CD14-positive monocyte (primary cell): ENCODE measurements at regions not wholly inside any gene's neighbourhood (a gene's known extent, or its start where the extent isn't known, plus 50 kb on each side); places are given as distances from the start of the nearest gene placed in this dataset.

Source experiments
- DNase-seq, 3 donors: peaks; one replicate each; pipeline ENCODE4 v3.0.0-alpha.2; 2011 to 2022
- H2AFZ ChIP-seq: 2 replicates; pipeline ENCODE4 v1.6.0; 2012; ENCODE audit warnings: mild to moderate bottlenecking, low read depth, low read length, inconsistent platforms; ENCODE audit not compliant: insufficient read depth, poor library complexity, severe bottlenecking
- H3K27ac ChIP-seq, 2 donors: 1 replicate in 1 of 2; 2 replicates in 1 of 2; pipeline ENCODE4 v1.5.1; 2012 to 2013; ENCODE audit warnings: low read length in 2 of 2, control low read depth in 1 of 2, inconsistent platforms in 1 of 2, low read depth in 1 of 2, mild to moderate bottlenecking in 1 of 2
- H3K27me3 ChIP-seq, 2 donors: one replicate each; pipeline versions ENCODE4 v1.6.0 to v1.6.1; 2011 to 2013; ENCODE audit warnings: low read length in 2 of 2; ENCODE audit not compliant: control insufficient read depth in 2 of 2, insufficient read depth in 2 of 2
- H3K36me3 ChIP-seq, 2 donors: replicated peaks in 1 of 2; 1 replicate in 1 of 2; 2 replicates in 1 of 2; pipeline versions ENCODE4 v1.5.1 to v1.6.1; 2012 to 2013; ENCODE audit warnings: low read length in 2 of 2, control low read depth in 1 of 2, inconsistent platforms in 1 of 2, mild to moderate bottlenecking in 1 of 2; ENCODE audit not compliant: insufficient read depth in 2 of 2, control insufficient read depth in 1 of 2
- H3K4me1 ChIP-seq, 2 donors: 1 replicate in 1 of 2; 2 replicates in 1 of 2; pipeline versions ENCODE4 v1.5.1 to v1.6.1; 2012 to 2013; ENCODE audit warnings: low read length in 2 of 2, control low read depth in 1 of 2, inconsistent platforms in 1 of 2, mild to moderate bottlenecking in 1 of 2, moderate library complexity in 1 of 2; ENCODE audit not compliant: insufficient read depth in 2 of 2, control insufficient read depth in 1 of 2
- H3K4me2 ChIP-seq: replicated peaks from 2 replicates; pipeline ENCODE3; 2012; ENCODE audit warnings: low read length, moderate library complexity, mild to moderate bottlenecking; ENCODE audit not compliant: poor library complexity, severe bottlenecking; ENCODE audit errors: extremely low read depth
- H3K4me3 ChIP-seq, 3 experiments: fragments of 200-600 bp in 1 of 3; sonication (generic) in 1 of 3; replicated peaks in 1 of 3; 1 replicate in 2 of 3; 2 replicates in 1 of 3; pipeline ENCODE4 v1.5.1; 2011 to 2013; ENCODE audit warnings: low read length in 3 of 3, mild to moderate bottlenecking in 3 of 3, control low read depth in 2 of 3, low read depth in 2 of 3, inconsistent platforms in 1 of 3, moderate library complexity in 1 of 3
- H3K79me2 ChIP-seq: 2 replicates; pipeline ENCODE4 v1.6.0; 2012; ENCODE audit warnings: mild to moderate bottlenecking, control low read depth, inconsistent platforms, low read length, moderate library complexity; ENCODE audit not compliant: insufficient read depth
- H3K9ac ChIP-seq: 2 replicates; pipeline ENCODE4 v1.6.0; 2017; ENCODE audit warnings: low read length, mild to moderate bottlenecking; ENCODE audit not compliant: insufficient read depth, poor library complexity, severe bottlenecking
- H3K9me3 ChIP-seq, 2 donors: replicated peaks in 1 of 2; 1 replicate in 1 of 2; 2 replicates in 1 of 2; pipeline versions ENCODE4 v1.5.1 to v1.6.1; 2012 to 2013; ENCODE audit warnings: low read length in 2 of 2, control low read depth in 1 of 2; ENCODE audit not compliant: control insufficient read depth in 1 of 2, insufficient read depth in 1 of 2
- H4K20me1 ChIP-seq: 2 replicates; pipeline ENCODE4 v1.6.0; 2012; ENCODE audit warnings: mild to moderate bottlenecking, low read length, control low read depth, moderate library complexity; ENCODE audit not compliant: insufficient read depth
- H3K27ac Mint-ChIP-seq, 7 donors: one replicate each; pipeline ENCODE4 v1.8.0; 2020; ENCODE audit warnings: mild to moderate bottlenecking in 7 of 7, mixed read lengths in 7 of 7, moderate library complexity in 6 of 7, inconsistent platforms in 2 of 7
- H3K27me3 Mint-ChIP-seq, 3 donors: one replicate each; pipeline ENCODE4 v1.8.0; 2021 to 2022; ENCODE audit warnings: low read depth in 3 of 3, mild to moderate bottlenecking in 3 of 3, mixed read lengths in 3 of 3, moderate library complexity in 3 of 3, inconsistent platforms in 1 of 3
- H3K36me3 Mint-ChIP-seq, 2 donors: one replicate each; pipeline ENCODE4 v1.8.0; 2020; ENCODE audit warnings: mixed read lengths in 2 of 2, inconsistent platforms in 1 of 2, mild to moderate bottlenecking in 1 of 2
- H3K4me1 Mint-ChIP-seq: one replicate; pipeline ENCODE4 v1.8.0; 2020; ENCODE audit warnings: mild to moderate bottlenecking, mixed read lengths
- H3K4me3 Mint-ChIP-seq, 2 donors: one replicate each; pipeline ENCODE4 v1.8.0; 2020; ENCODE audit warnings: mild to moderate bottlenecking in 2 of 2, mixed read lengths in 2 of 2, moderate library complexity in 1 of 2
- H3K9me3 Mint-ChIP-seq, 7 donors: one replicate each; pipeline ENCODE4 v1.8.0; 2020 to 2022; ENCODE audit warnings: mixed read lengths in 7 of 7, mild to moderate bottlenecking in 6 of 7, moderate library complexity in 6 of 7, inconsistent platforms in 2 of 7
- WGBS: methylation state at CpG from one replicate; pipeline ENCODE4 v1.1.5; 2013; ENCODE audit warnings: missing lambda C conversion rate; ENCODE audit not compliant: insufficient coverage; 5-methylcytosine and 5-hydroxymethylcytosine counted together
- intact Hi-C, 2 donors: fragments of 100-400 bp; cut with micrococcal nuclease; formaldehyde crosslinking; loops; one replicate each; pipeline versions ENCODE4 v1.15.0 to v1.15.1; 2023
- TF ChIP-seq, protein P1 (sequence below): fragments of 200-600 bp; IDR thresholded peaks from one replicate; pipeline ENCODE4 v1.8.0; 2022; ENCODE audit warnings: antibody characterized with exemption, mild to moderate bottlenecking

DNA sequence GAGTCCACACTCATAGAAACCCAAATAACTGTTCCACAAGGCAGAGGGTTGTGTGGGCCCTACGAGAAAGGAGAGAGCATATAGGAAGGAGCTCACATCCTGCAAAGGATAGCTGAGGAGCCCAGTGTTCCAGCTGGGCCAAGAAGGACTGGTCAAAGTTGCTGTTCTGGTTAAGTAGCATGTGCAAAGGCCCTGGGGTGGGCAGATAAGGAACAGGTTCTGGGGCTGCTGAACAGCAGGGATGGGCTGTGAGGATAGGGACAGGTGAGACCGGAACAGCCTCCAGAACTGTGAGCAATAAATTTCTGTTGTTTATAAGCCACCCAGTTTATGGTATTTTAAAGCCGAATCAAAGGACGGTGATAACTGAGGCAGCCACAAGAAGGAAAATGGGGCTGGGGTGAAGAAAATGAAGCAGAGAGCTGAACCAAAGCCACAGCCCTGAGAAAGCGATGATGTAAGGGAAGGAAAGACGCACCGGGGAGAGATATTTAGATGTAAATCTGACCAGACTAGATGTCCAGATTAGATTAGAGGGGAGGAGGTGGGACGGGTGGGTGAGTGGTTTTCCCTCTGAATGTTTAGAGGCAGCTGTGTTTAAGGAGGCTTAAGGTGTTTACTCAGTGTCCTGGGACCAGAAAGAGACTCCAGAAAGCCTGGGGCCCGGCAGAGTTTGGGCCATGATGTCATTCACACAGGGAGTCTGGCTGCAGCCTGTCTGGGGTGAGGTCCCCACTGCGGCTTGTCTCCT, 180.8 kb upstream of the BCOR start:
- Histone ChIP-seq H3K27me3 (no peaks in the 10 kb centered on the region), H3K4me2 (no peak overlapping the region), H3K9ac (no peak overlapping the region), H3K4me1 (peaks cover 12 to 15% of the 10 kb centered on the region in 2 donors), H4K20me1 (no peaks in the 10 kb centered on the region), H3K79me2 (no peaks in the 10 kb centered on the region), H3K9me3 (peaks cover 0 to 7% of the 10 kb centered on the region in 2 donors), H2AFZ (no peak overlapping the region), H3K4me3 (no peak overlapping the region), H3K36me3 (no peaks in the 10 kb centered on the region), H3K27ac (no peak overlapping the region)
- H3K36me3 Mint-ChIP-seq = no peaks in the 10 kb centered on the region
- H3K27ac Mint-ChIP-seq = peak overlapping the region in 1 of 7 donors; percentile 4
- TF ChIP-seq, protein P1, sequence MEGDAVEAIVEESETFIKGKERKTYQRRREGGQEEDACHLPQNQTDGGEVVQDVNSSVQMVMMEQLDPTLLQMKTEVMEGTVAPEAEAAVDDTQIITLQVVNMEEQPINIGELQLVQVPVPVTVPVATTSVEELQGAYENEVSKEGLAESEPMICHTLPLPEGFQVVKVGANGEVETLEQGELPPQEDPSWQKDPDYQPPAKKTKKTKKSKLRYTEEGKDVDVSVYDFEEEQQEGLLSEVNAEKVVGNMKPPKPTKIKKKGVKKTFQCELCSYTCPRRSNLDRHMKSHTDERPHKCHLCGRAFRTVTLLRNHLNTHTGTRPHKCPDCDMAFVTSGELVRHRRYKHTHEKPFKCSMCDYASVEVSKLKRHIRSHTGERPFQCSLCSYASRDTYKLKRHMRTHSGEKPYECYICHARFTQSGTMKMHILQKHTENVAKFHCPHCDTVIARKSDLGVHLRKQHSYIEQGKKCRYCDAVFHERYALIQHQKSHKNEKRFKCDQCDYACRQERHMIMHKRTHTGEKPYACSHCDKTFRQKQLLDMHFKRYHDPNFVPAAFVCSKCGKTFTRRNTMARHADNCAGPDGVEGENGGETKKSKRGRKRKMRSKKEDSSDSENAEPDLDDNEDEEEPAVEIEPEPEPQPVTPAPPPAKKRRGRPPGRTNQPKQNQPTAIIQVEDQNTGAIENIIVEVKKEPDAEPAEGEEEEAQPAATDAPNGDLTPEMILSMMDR = no peak
- H3K4me1 Mint-ChIP-seq = peaks cover 16% of the 10 kb centered on the region
- no peak overlapping the region for H3K4me3 Mint-ChIP-seq
- H3K27me3 Mint-ChIP-seq = peaks cover 0 to 11% (median 1%) of the 10 kb centered on the region in 3 donors
- intact Hi-C loops = no loop called here
- 89% methylated on average over 5 of the region's 10 CpGs for WGBS
- no peak for DNase-seq
- H3K9me3 Mint-ChIP-seq = peaks cover 0 to 13% (median 9%) of the 10 kb centered on the region in 7 donors

- no peaks in the 10 kb centered on the region for H3K79me2 ChIP-seq
- H3K36me3 Mint-ChIP-seq = no peaks in the 10 kb centered on the region
- H3K4me3 ChIP-seq = no peak overlapping the region
- no peak overlapping the region for H3K27ac ChIP-seq
- TF ChIP-seq, protein P1 = no peak
- no peak overlapping the region for H3K27ac Mint-ChIP-seq
- peaks cover 0 to 7% of the 10 kb centered on the region in 2 donors for H3K9me3 ChIP-seq
- no peak overlapping the region for H2AFZ ChIP-seq
- DNase-seq = no peak
- intact Hi-C loops = no loop called here
- 86% methylated on average over 1 of the region's 3 CpGs for WGBS
- H3K9ac ChIP-seq = no peak overlapping the region
- H3K4me2 ChIP-seq = no peak overlapping the region
- H3K4me1 Mint-ChIP-seq = peaks cover 23% of the 10 kb centered on the region
- no peak overlapping the region for H3K4me3 Mint-ChIP-seq
- no peaks in the 10 kb centered on the region for H3K36me3 ChIP-seq
- peaks cover 0 to 14% (median 1%) of the 10 kb centered on the region in 3 donors for H3K27me3 Mint-ChIP-seq
- H4K20me1 ChIP-seq = no peaks in the 10 kb centered on the region
- H3K27me3 ChIP-seq = no peaks in the 10 kb centered on the region
- H3K9me3 Mint-ChIP-seq = peaks cover 0 to 13% (median 9%) of the 10 kb centered on the region in 7 donors
- peaks cover 21 to 23% of the 10 kb centered on the region in 2 donors for H3K4me1 ChIP-seq
Observed at GRCh38 chrX:40277672-40278071, 179.9 kb upstream of the BCOR start.
